GM13976 (cell line): ENCODE measurements at regions not wholly inside any gene's neighbourhood (a gene's known extent, or its start where the extent isn't known, plus 50 kb on each side); places are given as distances from the start of the nearest gene placed in this dataset.

Experiments used
- DNase-seq: peaks from one replicate; pipeline ENCODE4 v3.0.0; 2012; ENCODE audit warnings: low spot score
- CTCF ChIP-seq: IDR thresholded peaks from 2 replicates; pipeline ENCODE4 v1.5.1; 2012; ENCODE audit warnings: borderline replicate concordance, mild to moderate bottlenecking; ENCODE audit not compliant: insufficient read depth; ENCODE audit errors: extremely low read depth, missing control alignments, control extremely low read depth
- in situ Hi-C: fragments of 300-500 bp; cut with MboI; formaldehyde crosslinking; loops from one replicate; pipeline ENCODE4 v1.12.0; 2022; ENCODE audit warnings: low sequenced_read_pairs, mixed read lengths, inconsistent platforms; ENCODE audit not compliant: unreplicated experiment

DNA sequence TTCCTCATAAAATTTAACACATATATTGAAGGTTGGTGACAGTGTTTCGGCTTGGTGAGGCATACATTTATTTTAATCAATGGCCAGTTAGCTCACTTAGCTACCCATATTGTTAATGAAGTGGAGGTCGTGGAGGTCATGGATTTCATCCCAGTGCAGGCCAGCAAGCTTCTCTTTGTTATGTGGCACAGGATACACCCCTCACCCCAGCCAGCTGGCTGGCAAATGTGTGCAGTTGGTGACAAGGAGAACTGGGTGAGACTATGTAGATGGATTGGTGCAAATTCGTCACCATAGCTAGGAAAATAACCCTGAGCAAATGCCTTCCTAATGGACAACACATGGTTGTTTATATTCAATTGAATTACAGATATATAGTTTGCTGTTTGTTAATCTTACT, 50.5 kb upstream of the FOXP2 start:
- TF ChIP-seq CTCF, result no peak
- DNase-seq, result no peak
- in situ Hi-C loops, result no loop called here

DNA sequence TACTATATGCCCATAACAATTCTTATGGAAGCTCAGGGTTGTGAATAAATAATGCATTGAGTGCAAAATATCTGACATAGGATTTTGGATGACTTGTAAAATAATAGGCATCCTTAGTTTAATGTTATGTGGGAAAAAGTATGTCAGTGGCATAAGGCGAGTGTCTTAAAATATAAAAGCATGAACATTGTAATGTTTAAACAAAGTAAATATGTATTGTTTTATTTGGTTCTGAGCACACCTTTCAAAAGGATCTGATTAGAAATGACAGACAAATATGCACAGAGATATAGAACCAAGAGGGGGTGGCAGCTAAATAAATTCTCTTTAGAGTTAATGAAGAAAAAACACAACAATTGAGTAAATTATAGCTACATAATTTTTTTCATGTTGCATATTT, 51.3 kb upstream of the FOXP2 start:
- DNase-seq, result no peak
- TF ChIP-seq CTCF, result no peak
- in situ Hi-C loops, result no loop called here

DNA sequence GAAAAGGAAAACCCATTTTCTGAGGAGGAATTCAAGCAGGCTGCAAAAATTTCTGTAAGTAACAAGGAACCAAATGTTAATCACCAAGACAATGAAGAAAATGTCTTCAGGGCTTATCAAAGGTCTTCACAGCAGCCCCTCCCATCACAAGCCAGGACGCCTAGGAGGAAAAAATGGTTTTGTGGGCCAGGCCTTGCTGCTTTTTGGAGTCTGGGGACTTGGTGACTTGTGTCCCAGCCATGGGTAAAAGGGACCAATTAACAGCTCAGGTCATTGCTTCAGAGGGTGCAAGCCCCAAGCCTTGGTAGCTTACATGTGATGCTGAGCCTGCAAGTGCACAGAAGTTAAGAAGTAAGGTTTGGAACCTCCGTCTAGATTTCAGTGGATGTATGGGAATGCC, 55.7 kb upstream of the FOXP2 start:
- no peak for DNase-seq
- in situ Hi-C loops, result no loop called here
- no peak for TF ChIP-seq CTCF

DNA sequence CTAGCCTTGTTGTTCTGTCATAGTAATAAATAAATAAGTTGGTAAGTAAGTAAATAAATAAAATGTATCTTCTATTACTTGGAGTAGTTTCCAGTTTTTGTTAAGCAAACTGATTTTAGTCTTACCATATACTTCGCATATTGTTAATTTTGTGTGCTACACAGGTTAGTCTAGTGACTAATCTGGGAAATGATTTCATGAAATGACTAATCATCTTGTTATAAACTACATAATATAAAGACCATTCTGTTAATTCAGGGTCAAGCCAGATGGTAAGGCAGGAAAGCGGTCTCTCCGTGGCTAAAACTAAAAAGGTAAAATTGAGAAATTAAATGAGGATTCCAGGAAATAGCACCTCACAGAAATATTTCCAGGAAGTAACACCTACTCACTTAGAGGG, 58.5 kb upstream of the FOXP2 start:
- no peak for DNase-seq
- in situ Hi-C loops, result no loop called here
- TF ChIP-seq CTCF, result no peak

DNA sequence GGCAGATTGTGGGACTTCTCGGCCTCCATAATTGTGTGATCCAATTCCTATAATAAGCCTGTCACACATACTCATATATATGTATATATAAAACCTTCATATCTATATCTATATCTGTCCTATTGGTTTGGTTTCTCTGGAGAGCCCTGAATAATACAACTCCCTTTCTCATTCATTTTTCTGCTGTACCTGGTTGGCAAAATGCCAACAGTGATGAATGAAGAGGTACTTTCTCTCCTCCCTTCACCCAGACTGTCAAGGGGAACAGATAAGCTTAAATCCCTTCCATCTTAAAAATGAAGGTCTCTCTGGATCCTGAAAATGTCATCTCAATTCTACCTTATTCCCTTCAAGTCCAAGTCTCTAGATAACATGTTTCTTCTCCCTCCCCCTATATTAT, 60.3 kb upstream of the FOXP2 start:
- TF ChIP-seq CTCF, result no peak
- DNase-seq, result no peak
- in situ Hi-C loops, result no loop called here

DNA sequence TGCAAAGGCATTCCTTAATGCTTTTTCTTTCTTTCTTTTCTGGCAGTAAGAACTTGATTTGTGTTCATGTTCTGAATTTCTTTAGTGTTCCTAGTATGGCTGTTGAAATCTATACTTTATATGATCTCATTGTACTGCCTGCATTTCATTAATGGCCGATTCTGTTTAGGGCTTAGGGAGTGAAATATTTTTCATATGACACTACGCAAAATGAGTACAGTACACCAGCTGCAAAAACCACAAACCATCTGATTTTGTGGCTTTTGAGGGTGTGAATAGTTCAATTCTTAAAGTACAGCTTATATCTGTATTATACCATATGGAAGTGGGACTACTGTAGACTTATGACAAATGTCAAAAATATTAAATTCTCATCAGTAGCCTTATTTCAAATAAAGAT, 69.1 kb upstream of the FOXP2 start:
- in situ Hi-C loops, result no loop called here
- no peak for TF ChIP-seq CTCF
- no peak for DNase-seq
